ENCODE measurements at regions not wholly inside any gene's neighbourhood (a gene's known extent, or its start where the extent isn't known, plus 50 kb on each side); places are given as distances from the start of the nearest gene placed in this dataset.
"Not testable (repeated sequence)": the region's sequence is repeated elsewhere in the genome, so short reads cannot be mapped to it uniquely, and the experiment has no call there.

- DNase-seq (ENCODE audit: low spot score): no peak
- TF ChIP-seq CTCF (IDR thresholded peaks at IDR 0.05): no peak
- ATAC-seq (ENCODE audit: low FRiP score): no peak
Observed at GRCh38 chr14:49286257-49286983, 299.8 kb downstream of the RPS29 start.

DNA sequence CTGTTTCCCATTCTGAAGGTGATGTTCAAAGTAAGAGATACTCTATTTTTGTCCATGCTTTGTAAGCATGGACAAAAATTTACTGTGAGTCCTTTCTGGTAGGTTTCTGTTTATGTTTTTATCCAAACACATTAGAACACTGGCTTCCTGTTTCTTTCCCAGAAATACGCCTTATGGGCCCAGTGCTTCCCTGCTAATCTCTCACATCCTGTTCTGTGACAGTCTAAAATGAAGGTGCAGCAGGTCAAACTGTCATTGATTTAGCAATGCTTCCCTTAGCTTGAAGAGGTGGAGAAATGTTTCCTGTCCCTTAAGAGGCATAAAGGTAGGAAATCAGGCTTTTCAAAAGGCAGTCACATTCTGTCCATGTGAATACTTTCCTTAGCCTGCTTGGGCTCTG lies 305.6 kb downstream of the RPS29 start:
- ATAC-seq (ENCODE audit: low FRiP score) (no peak), DNase-seq (ENCODE audit: low spot score) (no peak)
- no peak for TF ChIP-seq CTCF (IDR thresholded peaks at IDR 0.05)

GRCh38 chr14:49250517-49250916 lies 335.7 kb downstream of the RPS29 start:
- DNase-seq (ENCODE audit: low spot score) (no peak), ATAC-seq (ENCODE audit: low FRiP score) (no peak)
- no peak for TF ChIP-seq CTCF (IDR thresholded peaks at IDR 0.05)

DNA sequence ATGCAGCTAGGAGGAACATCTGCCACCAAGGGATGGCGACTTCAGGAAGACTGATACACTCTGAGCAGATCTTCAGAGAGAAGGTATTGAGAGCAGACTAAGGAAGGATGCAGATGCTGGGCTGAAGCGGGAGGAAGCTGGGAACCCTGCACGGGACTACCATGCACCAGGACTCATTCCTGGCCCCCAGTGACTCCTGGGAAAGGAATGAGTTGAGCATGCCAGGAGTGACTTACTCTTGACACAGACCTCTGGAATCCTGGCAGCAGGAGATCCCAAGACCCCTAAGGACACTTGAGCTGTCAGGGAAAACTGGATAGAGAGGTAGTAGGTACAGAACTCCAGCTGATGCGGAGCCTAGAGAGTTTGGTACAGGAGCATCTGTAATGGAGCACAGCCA lies 336.1 kb downstream of the RPS29 start:
- ATAC-seq (ENCODE audit: low FRiP score): no peak
- DNase-seq (ENCODE audit: low spot score): no peak
- TF ChIP-seq CTCF (IDR thresholded peaks at IDR 0.05): no peak

DNA sequence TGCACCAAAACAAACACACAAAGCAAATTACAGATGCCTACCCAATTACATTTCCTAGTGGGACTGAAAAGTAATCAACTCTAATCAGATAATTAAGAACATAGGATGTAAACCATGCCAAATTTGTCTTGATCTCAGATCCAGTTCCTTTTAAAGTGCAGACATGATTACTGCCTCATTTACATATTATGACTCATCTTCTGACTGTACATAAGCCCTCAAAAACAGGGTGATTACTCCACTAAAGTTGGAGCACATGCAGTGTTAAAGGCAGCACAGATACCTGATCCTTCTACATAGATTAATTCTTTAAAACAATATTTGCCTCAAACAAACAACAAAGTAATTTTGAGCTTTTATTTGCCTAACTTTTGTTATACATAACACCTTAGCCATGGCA lies 337.2 kb downstream of the RPS29 start:
- no peak for ATAC-seq (ENCODE audit: low FRiP score)
- no peak for TF ChIP-seq CTCF (IDR thresholded peaks at IDR 0.05)
- no peak for DNase-seq (ENCODE audit: low spot score)

DNA sequence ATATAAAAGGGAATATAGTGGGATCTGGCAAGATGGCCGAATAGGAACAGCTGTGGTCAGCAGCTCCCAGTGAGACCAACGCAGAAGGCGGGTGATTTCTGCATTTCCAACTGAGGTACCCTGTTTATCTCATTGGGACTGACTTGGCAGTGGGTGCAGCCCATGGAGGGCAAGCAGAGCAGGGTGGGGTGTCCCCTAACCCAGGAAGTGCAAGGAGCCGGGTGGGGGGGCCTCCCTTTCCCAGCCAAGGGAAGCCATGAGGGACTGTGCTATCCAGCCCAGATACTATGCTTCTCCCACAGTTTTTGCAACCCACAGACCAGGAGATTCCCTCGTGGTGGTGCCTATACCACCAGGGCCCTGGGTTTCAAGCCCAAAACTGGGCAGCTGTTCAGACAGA lies 342.4 kb downstream of the RPS29 start:
- not testable (repeated sequence) for ATAC-seq (ENCODE audit: low FRiP score); DNase-seq (ENCODE audit: low spot score)

- no peak for ATAC-seq (ENCODE audit: low FRiP score)
- TF ChIP-seq CTCF (IDR thresholded peaks at IDR 0.05): no peak
Observed at GRCh38 chr14:49240383-49240782, 345.8 kb downstream of the RPS29 start.

More at GRCh38 chr14:49240383-49240782, 345.8 kb downstream of the RPS29 start:
- DNase-seq (ENCODE audit: low spot score): no peak
